ENCODE measurements at regions not wholly inside any gene's neighbourhood (a gene's known extent, or its start where the extent isn't known, plus 50 kb on each side); places are given as distances from the start of the nearest gene placed in this dataset.

GRCh38 chr2:237150186-237150585, 64.5 kb downstream of the COPS8 start:
- no peak for DNase-seq

- no peak for DNase-seq
Observed at GRCh38 chr2:237150831-237151375, 65.2 kb downstream of the COPS8 start.

GRCh38 chr2:237152361-237152760, 66.7 kb downstream of the COPS8 start:
- no peak for DNase-seq

- DNase-seq: no peak
Observed at GRCh38 chr2:237153181-237153580, 67.5 kb downstream of the COPS8 start.

- peak; percentile 35 for DNase-seq
Observed at GRCh38 chr2:237154082-237154638, 68.5 kb downstream of the COPS8 start.

GRCh38 chr2:237154884-237155851, 69.5 kb downstream of the COPS8 start:
- DNase-seq: no peak

- DNase-seq: peak; percentile 78
Observed at GRCh38 chr2:237156031-237156856, 70.6 kb downstream of the COPS8 start.

GRCh38 chr2:237156857-237157779, 71.4 kb downstream of the COPS8 start:
- DNase-seq: no peak

- no peak for DNase-seq
Observed at GRCh38 chr2:237157780-237158102, 72.1 kb downstream of the COPS8 start.

- DNase-seq: no peak
Observed at GRCh38 chr2:237158194-237158593, 72.5 kb downstream of the COPS8 start.

- no peak for DNase-seq
Observed at GRCh38 chr2:237159006-237159911, 73.6 kb downstream of the COPS8 start.

GRCh38 chr2:237160271-237160919, 74.7 kb downstream of the COPS8 start:
- no peak for DNase-seq

GRCh38 chr2:237161189-237161588, 75.5 kb downstream of the COPS8 start:
- no peak for DNase-seq

- DNase-seq: no peak
Observed at GRCh38 chr2:237162959-237163358, 77.3 kb downstream of the COPS8 start.

GRCh38 chr2:237164474-237165042, 78.9 kb downstream of the COPS8 start:
- DNase-seq: no peak

GRCh38 chr2:237165405-237166276, 80.0 kb downstream of the COPS8 start:
- peak; percentile 25 for DNase-seq

- no peak for DNase-seq
Observed at GRCh38 chr2:237167038-237167437, 81.3 kb downstream of the COPS8 start.

- DNase-seq: no peak
Observed at GRCh38 chr2:237167934-237168333, 82.2 kb downstream of the COPS8 start.

GRCh38 chr2:237170020-237170419, 84.3 kb downstream of the COPS8 start:
- no peak for DNase-seq
